H1 (cell line): ENCODE measurements at regions not wholly inside any gene's neighbourhood (a gene's known extent, or its start where the extent isn't known, plus 50 kb on each side); places are given as distances from the start of the nearest gene placed in this dataset.

Experiments used
- CTCF ChIA-PET: fragments of 300-600 bp; sonication (Branson Sonifier 250); formaldehyde crosslinking; loops from one replicate; lab custom pipeline; 2021; ENCODE audit not compliant: partially characterized antibody; lab: Charles Lee
- POLR2A ChIA-PET: fragments of 300-600 bp; sonication (Branson Sonifier 250); formaldehyde crosslinking; loops from one replicate; lab custom pipeline; 2021; ENCODE audit warnings: inconsistent platforms; ENCODE audit not compliant: partially characterized antibody; lab: Charles Lee
- DNase-seq, 2 experiments: peaks; one replicate each; pipeline versions ENCODE4 v3.0.0 to v3.0.0-alpha.2; 2010 to 2022; ENCODE audit warnings: low spot score in 2 of 2, low read depth in 1 of 2, mixed read lengths in 1 of 2
- FAIRE-seq: peaks from 2 replicates; lab custom pipeline; 2011; peaks lifted over from hg19 to GRCh38; lab: Jason Lieb, UNC
- H2AFZ ChIP-seq: 2 replicates; pipeline ENCODE4 v1.8.1; 2012; ENCODE audit warnings: low read length, inconsistent platforms
- H2AK5ac ChIP-seq: 2 replicates; pipeline ENCODE4 v1.6.1; 2013; ENCODE audit warnings: low read depth, low read length
- H2BK120ac ChIP-seq: replicated peaks from 2 replicates; pipeline ENCODE3; 2013; ENCODE audit warnings: low read depth, low read length, inconsistent platforms
- H2BK12ac ChIP-seq: 2 replicates; pipeline ENCODE4 v1.6.1; 2013; ENCODE audit warnings: low read depth, low read length
- H2BK15ac ChIP-seq: 2 replicates; pipeline ENCODE4 v1.6.1; 2013; ENCODE audit warnings: low read length
- H2BK20ac ChIP-seq: 2 replicates; pipeline ENCODE4 v1.6.1; 2013; ENCODE audit warnings: low read length
- H2BK5ac ChIP-seq: 2 replicates; pipeline ENCODE4 v1.6.1; 2013; ENCODE audit warnings: low read depth, low read length
- H3K14ac ChIP-seq: 2 replicates; pipeline ENCODE4 v1.6.1; 2013; ENCODE audit warnings: inconsistent platforms; ENCODE audit not compliant: insufficient read length
- H3K18ac ChIP-seq: 2 replicates; pipeline ENCODE4 v1.6.1; 2013; ENCODE audit warnings: low read length; ENCODE audit errors: extremely low read depth
- H3K23ac ChIP-seq: 2 replicates; pipeline ENCODE4 v1.6.1; 2013; ENCODE audit warnings: inconsistent platforms; ENCODE audit not compliant: insufficient read length
- H3K23me2 ChIP-seq: 2 replicates; pipeline ENCODE4 v1.6.1; 2013; ENCODE audit warnings: low read depth, low read length
- H3K27ac ChIP-seq: 2 replicates; pipeline ENCODE4 v1.6.1; 2011; ENCODE audit warnings: low read depth, low read length, inconsistent platforms
- H3K27me3 ChIP-seq, 4 experiments: replicated peaks in 1 of 4; 1 replicate in 1 of 4; 2 replicates in 3 of 4; pipeline versions ENCODE4 v1.6.1 to v1.8.1; 2011 to 2013; ENCODE audit warnings: low read length in 3 of 4, mild to moderate bottlenecking in 3 of 4, inconsistent platforms in 2 of 4, mixed read lengths in 2 of 4, moderate library complexity in 1 of 4; ENCODE audit not compliant: control insufficient read depth in 3 of 4, insufficient read depth in 3 of 4; ENCODE audit errors: extremely low read depth in 1 of 4
- H3K36me3 ChIP-seq, 4 experiments: 2 replicates each; pipeline versions ENCODE4 v1.6.1 to v1.8.1; 2011 to 2013; ENCODE audit warnings: mild to moderate bottlenecking in 4 of 4, low read length in 3 of 4, moderate library complexity in 2 of 4, control low read depth in 1 of 4, inconsistent platforms in 1 of 4; ENCODE audit not compliant: insufficient read depth in 4 of 4, control insufficient read depth in 2 of 4
- H3K4ac ChIP-seq: replicated peaks from 2 replicates; pipeline ENCODE3; 2013; ENCODE audit warnings: low read length, low read depth, mixed read lengths, inconsistent platforms; ENCODE audit not compliant: insufficient read length
- H3K4me1 ChIP-seq, 4 experiments: replicated peaks in 1 of 4; 1 replicate in 1 of 4; 2 replicates in 3 of 4; pipeline versions ENCODE4 v1.6.1 to v1.8.1; 2011 to 2013; ENCODE audit warnings: low read length in 3 of 4, inconsistent platforms in 2 of 4, mixed read lengths in 1 of 4; ENCODE audit not compliant: insufficient read depth in 4 of 4, control insufficient read depth in 3 of 4
- H3K4me2 ChIP-seq, 2 experiments: 2 replicates each; pipeline versions ENCODE4 v1.6.1 to v1.8.1; 2011 to 2013; ENCODE audit warnings: low read depth in 2 of 2, low read length in 2 of 2, control low read depth in 1 of 2, inconsistent platforms in 1 of 2, mild to moderate bottlenecking in 1 of 2; ENCODE audit not compliant: insufficient read depth in 1 of 2
- H3K4me3 ChIP-seq, 4 experiments: fragments of 200-600, 300-600 bp in 1 of 4; sonication (generic), shearing (Covaris generic), sonication (Bioruptor Twin) in 1 of 4; 2 replicates each; pipeline versions ENCODE4 v1.5.1 to v1.8.1; 2011 to 2016; ENCODE audit warnings: low read length in 4 of 4, low read depth in 3 of 4, control low read depth in 2 of 4, inconsistent platforms in 2 of 4, mild to moderate bottlenecking in 2 of 4, mixed read lengths in 1 of 4, moderate library complexity in 1 of 4; ENCODE audit not compliant: insufficient read depth in 2 of 4; ENCODE audit errors: extremely low read depth in 1 of 4
- H3K56ac ChIP-seq: replicated peaks from 2 replicates; pipeline ENCODE3; 2013; ENCODE audit warnings: low read depth, mild to moderate bottlenecking, mixed read lengths, low read length, inconsistent platforms; ENCODE audit not compliant: insufficient read length
- H3K79me1 ChIP-seq: 2 replicates; pipeline ENCODE4 v1.6.1; 2013; ENCODE audit warnings: low read depth, low read length, control low read depth
- H3K79me2 ChIP-seq, 2 experiments: 2 replicates each; pipeline versions ENCODE4 v1.6.1 to v1.8.1; 2012 to 2013; ENCODE audit warnings: low read length in 2 of 2, mild to moderate bottlenecking in 2 of 2, inconsistent platforms in 1 of 2; ENCODE audit not compliant: insufficient read depth in 2 of 2, control insufficient read depth in 1 of 2
- H3K9ac ChIP-seq, 4 experiments: replicated peaks in 1 of 4; 1 replicate in 1 of 4; 2 replicates in 3 of 4; pipeline versions ENCODE4 v1.6.1 to v1.8.1; 2011 to 2013; ENCODE audit warnings: low read depth in 3 of 4, low read length in 3 of 4, control low read depth in 2 of 4, mild to moderate bottlenecking in 2 of 4, moderate library complexity in 2 of 4, inconsistent platforms in 1 of 4; ENCODE audit errors: extremely low read depth in 1 of 4
- H3K9me3 ChIP-seq, 2 experiments: 2 replicates each; pipeline versions ENCODE4 v1.6.1 to v1.8.1; 2012 to 2013; ENCODE audit warnings: mild to moderate bottlenecking in 2 of 2, moderate library complexity in 2 of 2, control low read depth in 1 of 2, inconsistent platforms in 1 of 2, low read depth in 1 of 2, low read length in 1 of 2, mixed read lengths in 1 of 2; ENCODE audit not compliant: insufficient read depth in 2 of 2
- H4K20me1 ChIP-seq, 2 experiments: replicated peaks in 1 of 2; 2 replicates each; pipeline versions ENCODE3 to v1.8.1; 2011 to 2013; ENCODE audit warnings: inconsistent platforms in 2 of 2, low read length in 2 of 2, mild to moderate bottlenecking in 1 of 2; ENCODE audit not compliant: insufficient read depth in 2 of 2, control insufficient read depth in 1 of 2
- H4K5ac ChIP-seq: 2 replicates; pipeline ENCODE4 v1.6.1; 2013; ENCODE audit warnings: low read length, low read depth, mixed read lengths, inconsistent platforms; ENCODE audit not compliant: insufficient read length
- H4K8ac ChIP-seq: 2 replicates; pipeline ENCODE4 v1.8.0; 2013; ENCODE audit warnings: mild to moderate bottlenecking, moderate library complexity, low read length, inconsistent platforms; ENCODE audit not compliant: insufficient read depth; ENCODE audit errors: extremely low read depth
- H4K91ac ChIP-seq: replicated peaks from 2 replicates; pipeline ENCODE3; 2013; ENCODE audit warnings: low read length, mixed read lengths, inconsistent platforms; ENCODE audit not compliant: insufficient read length
- CBX5 ChIP-seq: fragments of 300-800, 300-1000 bp; sonication (generic); IDR thresholded peaks from 2 replicates; pipeline ENCODE4 v1.7.1; 2016; ENCODE audit warnings: antibody characterized with exemption, low read length, low read depth
- CTBP2 ChIP-seq: IDR thresholded peaks from 2 replicates; pipeline ENCODE4 v1.7.0; 2011; ENCODE audit warnings: borderline replicate concordance, mild to moderate bottlenecking, moderate library complexity, mixed read lengths, low read length; ENCODE audit not compliant: insufficient read depth, insufficient read length
- KDM4A ChIP-seq: IDR thresholded peaks from one replicate; pipeline ENCODE4 v1.7.1; 2012; ENCODE audit warnings: low read depth, mild to moderate bottlenecking, moderate library complexity, low read length, inconsistent platforms; ENCODE audit not compliant: severe bottlenecking
- SIN3A ChIP-seq, 2 experiments: IDR thresholded peaks in 1 of 2; conservative IDR thresholded peaks in 1 of 2; 2 replicates each; pipeline ENCODE4 v1.6.1; 2011 to 2012; ENCODE audit warnings: low read length in 2 of 2, improper control_type of control experiment in 1 of 2, low read depth in 1 of 2, mild to moderate bottlenecking in 1 of 2
- TAF1 ChIP-seq: IDR thresholded peaks from 2 replicates; pipeline ENCODE4 v1.6.1; 2011; ENCODE audit warnings: mild to moderate bottlenecking, low read depth, low read length
- WGBS, 2 experiments: shearing (Covaris generic) in 1 of 2; methylation state at CpG; one replicate each; pipeline versions ENCODE4 v1.1.6 to v1.1.7; 2013 to 2015; ENCODE audit warnings: low lambda C conversion rate in 2 of 2, mixed read lengths in 2 of 2, inconsistent platforms in 1 of 2, low coverage in 1 of 2, missing lambda C conversion rate in 1 of 2; ENCODE audit not compliant: insufficient replicate concordance in 2 of 2, insufficient coverage in 1 of 2, insufficient read length in 1 of 2; ENCODE audit errors: extremely low coverage in 1 of 2, missing lambda C conversion rate in 1 of 2; 5-methylcytosine and 5-hydroxymethylcytosine counted together

DNA sequence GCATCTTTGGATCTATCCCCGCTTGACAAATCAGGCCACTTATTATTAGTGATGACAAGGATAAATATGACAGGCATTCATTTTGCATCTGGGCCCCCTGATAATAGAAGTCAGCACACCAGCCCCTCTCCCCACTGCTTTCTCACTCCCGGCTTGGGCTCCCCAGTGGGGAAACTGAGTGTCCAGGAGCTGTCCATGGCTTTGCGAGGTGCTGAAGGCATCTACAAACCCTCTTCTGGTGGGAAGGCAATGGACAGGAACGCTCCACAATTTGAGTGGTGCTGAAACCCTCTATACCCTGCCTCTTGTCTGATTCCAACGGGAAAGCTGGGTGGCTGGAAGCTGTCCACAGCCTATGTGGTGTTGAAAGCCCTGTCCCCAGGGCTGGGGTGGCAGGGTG lies 61.7 kb upstream of the PCBD1 start:
- H3K14ac ChIP-seq, result no peak overlapping the region

More for the DNA sequence above, 61.7 kb upstream of the PCBD1 start:
- no peaks in the 10 kb centered on the region for H3K36me3 ChIP-seq
- H3K23ac ChIP-seq, result no peak overlapping the region
- no peak overlapping the region for H3K9ac ChIP-seq
- ChIA-PET CTCF (interaction anchor here (1.5 to 2.7 kb wide), 3 partner anchors 13 to 47 kb away, joined by 3 to 10 read pairs (median 8); no protein-coding TSS in a partner anchor), POLR2A (no interaction called here)
- H2BK12ac ChIP-seq, result no peak overlapping the region
- no peaks in the 10 kb centered on the region for H3K79me2 ChIP-seq
- no peaks in the 10 kb centered on the region for H4K20me1 ChIP-seq
- H3K18ac ChIP-seq, result no peak overlapping the region
- no peaks in the 10 kb centered on the region for H3K23me2 ChIP-seq
- no peaks in the 10 kb centered on the region; a peak in 2 of 7 replicates for H3K27me3 ChIP-seq
- DNase-seq, result no peak
- 88% methylated on average over 5 of the region's 5 CpGs; no CpG with 5 or more reads in 1 of the 2 experiments for WGBS, 2 experiments
- no peaks in the 10 kb centered on the region for H3K9me3 ChIP-seq
- H3K56ac ChIP-seq, result no peak overlapping the region
- H3K79me1 ChIP-seq, result no peaks in the 10 kb centered on the region
- FAIRE-seq, result no peak
- H3K27ac ChIP-seq, result no peak overlapping the region
- no peak overlapping the region for H3K4me3 ChIP-seq
- no peak overlapping the region for H2BK120ac ChIP-seq
- TF ChIP-seq SIN3A (conservative IDR thresholded peaks at IDR 0.05 in 1 of 2, IDR thresholded peaks at IDR 0.05 in 1 of 2; ENCODE audit: low read depth in 1 of 2, low read length in 2 of 2) (0 out of 4 replicates have a peak, but pooled peaks of 1 of the 2 experiments have one; percentile 21), TAF1 (no peak), KDM4A (no peak), CTBP2 (no peak), CBX5 (no peak)
- H3K4ac ChIP-seq, result no peak overlapping the region
- H2AFZ ChIP-seq, result no peak overlapping the region
- H2BK15ac ChIP-seq, result no peak overlapping the region
- no peak overlapping the region for H3K4me2 ChIP-seq
- no peak overlapping the region for H2BK5ac ChIP-seq
- H2AK5ac ChIP-seq, result no peak overlapping the region
- H2BK20ac ChIP-seq, result no peak overlapping the region
- H4K5ac ChIP-seq, result no peak overlapping the region
- no peak overlapping the region for H4K8ac ChIP-seq
- H3K4me1 ChIP-seq, result no peaks in the 10 kb centered on the region
- no peak overlapping the region for H4K91ac ChIP-seq
